CD1c-positive myeloid dendritic cell (primary cell): ENCODE measurements at regions not wholly inside any gene's neighbourhood (a gene's known extent, or its start where the extent isn't known, plus 50 kb on each side); places are given as distances from the start of the nearest gene placed in this dataset.
A peak's percentile ranks its signal among the peaks of the same experiment; 100 is the strongest.
"Not testable (repeated sequence)": the region's sequence is repeated elsewhere in the genome, so short reads cannot be mapped to it uniquely, and the experiment has no call there.

Experiments
- DNase-seq: peaks from one replicate; pipeline ENCODE4 v3.0.0-alpha.2; 2016; ENCODE audit errors: extremely low spot score

- DNase-seq = no peak
These were observed 276.2 kb downstream of the ASXL3 start for GRCh38 chr18:33854086-33854826.

GRCh38 chr18:33853187-33853586 lies 275.2 kb downstream of the ASXL3 start:
- DNase-seq = no peak

- no peak for DNase-seq
These were observed 273.6 kb downstream of the ASXL3 start for GRCh38 chr18:33851546-33852078.

GRCh38 chr18:33849731-33850130 lies 271.7 kb downstream of the ASXL3 start:
- DNase-seq = no peak

- no peak for DNase-seq
These were observed 266.2 kb downstream of the ASXL3 start for GRCh38 chr18:33844232-33844631.

GRCh38 chr18:33841221-33841967 lies 263.4 kb downstream of the ASXL3 start:
- no peak for DNase-seq

- DNase-seq = no peak
These were observed 262.2 kb downstream of the ASXL3 start for GRCh38 chr18:33840212-33840593.

GRCh38 chr18:33839452-33840211 lies 261.6 kb downstream of the ASXL3 start:
- peak; percentile 2 for DNase-seq

GRCh38 chr18:33838054-33838453 lies 260.0 kb downstream of the ASXL3 start:
- DNase-seq = no peak

- no peak for DNase-seq
These were observed 259.2 kb downstream of the ASXL3 start for GRCh38 chr18:33837191-33837590.

- DNase-seq = no peak
These were observed 258.5 kb downstream of the ASXL3 start for GRCh38 chr18:33836564-33836963.

- no peak for DNase-seq
These were observed 257.4 kb downstream of the ASXL3 start for GRCh38 chr18:33835419-33835818.

GRCh38 chr18:33833842-33834241 lies 255.8 kb downstream of the ASXL3 start:
- no peak for DNase-seq

GRCh38 chr18:33831424-33831823 lies 253.4 kb downstream of the ASXL3 start:
- no peak for DNase-seq

- DNase-seq = no peak
These were observed 252.2 kb downstream of the ASXL3 start for GRCh38 chr18:33830213-33830612.

GRCh38 chr18:33828949-33829348 lies 250.9 kb downstream of the ASXL3 start:
- no peak for DNase-seq

GRCh38 chr18:33826151-33826550 lies 248.1 kb downstream of the ASXL3 start:
- DNase-seq = no peak

- no peak for DNase-seq
These were observed 243.5 kb downstream of the ASXL3 start for GRCh38 chr18:33821503-33821902.

GRCh38 chr18:33820517-33821371 lies 242.7 kb downstream of the ASXL3 start:
- DNase-seq = no peak

- not testable (repeated sequence) for DNase-seq
These were observed 241.8 kb downstream of the ASXL3 start for GRCh38 chr18:33819692-33820343.

GRCh38 chr18:33818145-33818544 lies 240.1 kb downstream of the ASXL3 start:
- DNase-seq = no peak
